ENCODE measurements at regions not wholly inside any gene's neighbourhood (a gene's known extent, or its start where the extent isn't known, plus 50 kb on each side); places are given as distances from the start of the nearest gene placed in this dataset.

DNA sequence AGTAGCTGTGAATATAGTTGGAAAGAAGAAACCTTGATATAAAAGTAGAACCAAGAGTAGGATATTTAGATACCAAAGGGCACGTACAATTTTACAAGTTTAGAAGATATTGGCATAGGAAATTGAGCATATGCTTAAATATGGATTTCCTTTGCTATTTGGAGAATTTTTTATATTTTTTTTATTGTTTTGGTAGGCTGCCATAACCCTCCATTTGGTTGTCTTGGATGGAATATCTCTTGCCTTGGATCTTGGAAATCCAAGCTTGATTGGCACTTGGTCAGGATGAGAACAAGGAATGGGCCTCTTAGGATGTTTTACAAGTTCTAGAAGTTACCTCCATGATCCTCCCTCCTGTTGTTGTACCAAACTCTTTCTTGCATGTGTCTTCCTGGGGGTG is 297.1 kb downstream of the PRL start:
- H3K27ac ChIP-seq, result peak overlapping the region in 6 of 12 donors; percentile 1 to 55 (median 18)
- TF ChIP-seq POLR2A (IDR thresholded peaks at IDR 0.05), result no peak
- TF ChIP-seq, protein P1, sequence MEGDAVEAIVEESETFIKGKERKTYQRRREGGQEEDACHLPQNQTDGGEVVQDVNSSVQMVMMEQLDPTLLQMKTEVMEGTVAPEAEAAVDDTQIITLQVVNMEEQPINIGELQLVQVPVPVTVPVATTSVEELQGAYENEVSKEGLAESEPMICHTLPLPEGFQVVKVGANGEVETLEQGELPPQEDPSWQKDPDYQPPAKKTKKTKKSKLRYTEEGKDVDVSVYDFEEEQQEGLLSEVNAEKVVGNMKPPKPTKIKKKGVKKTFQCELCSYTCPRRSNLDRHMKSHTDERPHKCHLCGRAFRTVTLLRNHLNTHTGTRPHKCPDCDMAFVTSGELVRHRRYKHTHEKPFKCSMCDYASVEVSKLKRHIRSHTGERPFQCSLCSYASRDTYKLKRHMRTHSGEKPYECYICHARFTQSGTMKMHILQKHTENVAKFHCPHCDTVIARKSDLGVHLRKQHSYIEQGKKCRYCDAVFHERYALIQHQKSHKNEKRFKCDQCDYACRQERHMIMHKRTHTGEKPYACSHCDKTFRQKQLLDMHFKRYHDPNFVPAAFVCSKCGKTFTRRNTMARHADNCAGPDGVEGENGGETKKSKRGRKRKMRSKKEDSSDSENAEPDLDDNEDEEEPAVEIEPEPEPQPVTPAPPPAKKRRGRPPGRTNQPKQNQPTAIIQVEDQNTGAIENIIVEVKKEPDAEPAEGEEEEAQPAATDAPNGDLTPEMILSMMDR (IDR thresholded peaks at IDR 0.05), result no peak
- H3K36me3 ChIP-seq, result no peaks in the 10 kb centered on the region
- intact Hi-C loops (cut with DNase I), result no loop called here
- no peak overlapping the region for H3K4me3 ChIP-seq
- peaks cover 0 to 47% (median 25%) of the 10 kb centered on the region in 12 donors for H3K4me1 ChIP-seq
- H3K9me3 ChIP-seq, result no peaks in the 10 kb centered on the region
- WGBS, 4 donors, result 40 to 87% (median 61%) methylated on average over 1 of the region's 1 CpG
- no peaks in the 10 kb centered on the region for H3K27me3 ChIP-seq
- ATAC-seq, result no peak
- DNase-seq, result no peak

DNA sequence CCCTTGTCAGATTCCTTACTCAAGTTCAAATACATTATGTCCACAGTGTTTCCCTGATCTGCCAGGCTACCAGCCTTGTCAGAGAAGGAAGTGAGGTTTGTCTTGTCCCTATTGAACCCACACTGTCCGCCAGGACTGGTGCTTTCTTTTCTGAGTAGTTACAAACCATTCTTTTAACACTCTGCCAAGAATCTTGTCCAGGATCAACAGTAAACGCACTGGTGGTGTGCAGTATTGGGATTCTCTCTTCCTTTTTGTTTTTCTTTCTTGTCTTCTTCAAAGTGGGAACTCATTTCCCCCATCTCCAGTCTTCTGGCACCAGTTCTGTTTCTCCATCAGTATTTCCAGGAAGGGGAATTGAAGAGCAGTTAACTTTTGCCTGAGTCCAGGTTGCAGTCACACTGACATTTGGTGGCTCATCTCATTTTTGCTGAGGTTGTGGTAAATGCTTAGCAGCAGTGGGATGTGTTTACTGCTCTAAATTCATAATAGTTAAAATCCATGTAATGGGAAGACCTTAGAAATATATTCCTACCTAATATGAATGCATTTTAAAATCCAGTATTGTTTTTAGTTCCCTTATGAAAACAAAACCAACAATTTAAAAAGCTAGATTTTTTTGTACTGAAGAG is 295.3 kb downstream of the PRL start:
- Histone ChIP-seq H3K4me3 (no peak overlapping the region), H3K27ac (peak overlapping the region in 2 of 12 donors; percentile 7 to 19), H3K36me3 (no peaks in the 10 kb centered on the region), H3K27me3 (no peaks in the 10 kb centered on the region), H3K4me1 (peaks cover 0 to 45% (median 25%) of the 10 kb centered on the region in 12 donors), H3K9me3 (peaks cover 0 to under 1% (median 0%) of the 10 kb centered on the region in 12 donors)
- ATAC-seq (no peak), DNase-seq (no peak)
- intact Hi-C loops (cut with DNase I), result no loop called here
- no peak for TF ChIP-seq POLR2A (IDR thresholded peaks at IDR 0.05)
- TF ChIP-seq, protein P1 (IDR thresholded peaks at IDR 0.05), result no peak
- WGBS, 4 donors, result 54 to 68% (median 61%) methylated on average over 2 of the region's 2 CpGs

DNA sequence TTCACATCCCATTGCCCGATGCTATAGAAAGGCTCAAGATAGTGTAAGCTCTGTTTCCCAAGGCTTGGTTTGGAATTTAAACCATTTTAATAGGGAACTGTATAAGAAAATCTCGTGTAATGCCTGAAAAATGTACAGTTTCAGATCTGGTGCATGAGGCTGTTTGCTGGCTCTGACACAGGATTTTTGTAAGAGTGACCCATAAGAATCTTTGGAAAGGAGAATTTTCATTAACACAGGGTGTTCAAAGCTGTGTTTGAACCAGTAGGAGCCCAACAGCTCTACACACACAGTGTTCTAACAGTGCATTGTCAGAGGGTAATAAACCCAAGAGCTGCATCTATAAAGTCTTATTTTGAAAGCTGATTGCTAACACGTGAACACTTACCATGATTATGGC is 293.5 kb downstream of the PRL start:
- WGBS, 4 donors, result 81 to 85% (median 82%) methylated on average over 3 of the region's 3 CpGs
- H3K36me3 ChIP-seq, result no peaks in the 10 kb centered on the region
- peaks cover 0 to 5% (median 0%) of the 10 kb centered on the region in 12 donors for H3K9me3 ChIP-seq
- intact Hi-C loops (cut with DNase I), result no loop called here
- H3K27ac ChIP-seq, result no peak overlapping the region
- peaks cover 0 to 28% (median 13%) of the 10 kb centered on the region in 12 donors for H3K4me1 ChIP-seq
- no peak for DNase-seq
- H3K27me3 ChIP-seq, result no peaks in the 10 kb centered on the region
- no peak for TF ChIP-seq POLR2A (IDR thresholded peaks at IDR 0.05)
- TF ChIP-seq, protein P1 (IDR thresholded peaks at IDR 0.05), result no peak
- H3K4me3 ChIP-seq, result no peak overlapping the region
- no peak for ATAC-seq

DNA sequence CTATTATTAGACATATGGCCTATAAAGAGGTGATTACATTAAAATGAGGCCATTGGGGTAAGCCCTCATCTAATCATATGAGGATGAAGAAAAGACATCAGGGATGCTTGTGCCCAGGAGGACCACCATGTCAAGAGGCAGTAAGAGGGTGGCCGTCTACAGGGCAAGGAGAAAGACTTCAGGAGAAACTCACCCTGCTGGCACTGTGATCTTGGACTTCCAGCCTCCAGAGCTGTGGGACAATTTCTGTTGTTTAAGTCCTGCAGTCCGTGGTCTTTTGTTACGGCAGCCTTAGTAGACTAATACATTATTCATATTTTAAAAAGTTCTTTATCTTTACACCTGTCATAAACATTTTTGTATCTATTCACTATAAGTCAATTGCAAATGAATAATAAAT is 290.0 kb downstream of the PRL start:
- TF ChIP-seq, protein P1 (IDR thresholded peaks at IDR 0.05), result no peak
- TF ChIP-seq POLR2A (IDR thresholded peaks at IDR 0.05), result no peak
- H3K27me3 ChIP-seq, result no peaks in the 10 kb centered on the region
- H3K27ac ChIP-seq, result no peak overlapping the region
- no peak for ATAC-seq
- WGBS, 4 donors, result 78 to 98% (median 96%) methylated on average over 3 of the region's 3 CpGs
- intact Hi-C loops (cut with DNase I), result no loop called here
- peaks cover 0 to 5% (median 0%) of the 10 kb centered on the region in 12 donors for H3K9me3 ChIP-seq
- no peak overlapping the region for H3K4me3 ChIP-seq
- peaks cover 0 to 4% (median 0%) of the 10 kb centered on the region in 12 donors for H3K4me1 ChIP-seq
- no peak for DNase-seq
- H3K36me3 ChIP-seq, result no peaks in the 10 kb centered on the region

Data from heart left ventricle (tissue), 16 donors.